ENCODE measurements at regions not wholly inside any gene's neighbourhood (a gene's known extent, or its start where the extent isn't known, plus 50 kb on each side); places are given as distances from the start of the nearest gene placed in this dataset.

DNA sequence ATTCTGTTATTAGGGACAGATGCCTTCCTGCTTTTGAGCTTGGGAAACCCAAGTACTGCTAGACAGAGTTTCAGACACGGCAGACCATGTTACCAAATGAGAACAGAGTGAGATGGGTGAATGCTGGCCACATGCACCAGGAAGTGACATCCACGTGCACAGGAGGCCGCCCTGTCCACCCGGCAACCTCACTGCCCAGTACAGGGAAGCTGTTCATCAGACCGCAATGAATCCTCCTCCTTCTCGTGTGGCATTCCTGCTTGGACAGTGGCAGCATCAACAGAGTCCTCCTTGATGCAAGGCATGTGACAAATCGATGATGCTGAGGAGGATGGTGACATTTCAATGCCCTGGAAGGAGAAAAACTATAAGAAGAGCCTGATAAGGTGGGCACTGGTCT lies 191.0 kb upstream of the SOX1 start:
- TF ChIP-seq, protein P1, sequence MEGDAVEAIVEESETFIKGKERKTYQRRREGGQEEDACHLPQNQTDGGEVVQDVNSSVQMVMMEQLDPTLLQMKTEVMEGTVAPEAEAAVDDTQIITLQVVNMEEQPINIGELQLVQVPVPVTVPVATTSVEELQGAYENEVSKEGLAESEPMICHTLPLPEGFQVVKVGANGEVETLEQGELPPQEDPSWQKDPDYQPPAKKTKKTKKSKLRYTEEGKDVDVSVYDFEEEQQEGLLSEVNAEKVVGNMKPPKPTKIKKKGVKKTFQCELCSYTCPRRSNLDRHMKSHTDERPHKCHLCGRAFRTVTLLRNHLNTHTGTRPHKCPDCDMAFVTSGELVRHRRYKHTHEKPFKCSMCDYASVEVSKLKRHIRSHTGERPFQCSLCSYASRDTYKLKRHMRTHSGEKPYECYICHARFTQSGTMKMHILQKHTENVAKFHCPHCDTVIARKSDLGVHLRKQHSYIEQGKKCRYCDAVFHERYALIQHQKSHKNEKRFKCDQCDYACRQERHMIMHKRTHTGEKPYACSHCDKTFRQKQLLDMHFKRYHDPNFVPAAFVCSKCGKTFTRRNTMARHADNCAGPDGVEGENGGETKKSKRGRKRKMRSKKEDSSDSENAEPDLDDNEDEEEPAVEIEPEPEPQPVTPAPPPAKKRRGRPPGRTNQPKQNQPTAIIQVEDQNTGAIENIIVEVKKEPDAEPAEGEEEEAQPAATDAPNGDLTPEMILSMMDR (IDR thresholded peaks at IDR 0.05), result no peak
- ChIA-PET CTCF (no interaction called here), POLR2A (no interaction called here)
- Mint-ChIP-seq H3K4me3 (no peak overlapping the region), H3K27ac (no peak overlapping the region), H3K27me3 (peaks cover 3% of the 10 kb centered on the region), H3K36me3 (ENCODE audit: low read depth) (no peaks in the 10 kb centered on the region), H3K9me3 (no peaks in the 10 kb centered on the region), H3K4me1 (ENCODE audit: low read depth) (no peaks in the 10 kb centered on the region)
- ATAC-seq (no peak), DNase-seq (no peak)
- intact Hi-C loops (cut with micrococcal nuclease), result no loop called here

DNA sequence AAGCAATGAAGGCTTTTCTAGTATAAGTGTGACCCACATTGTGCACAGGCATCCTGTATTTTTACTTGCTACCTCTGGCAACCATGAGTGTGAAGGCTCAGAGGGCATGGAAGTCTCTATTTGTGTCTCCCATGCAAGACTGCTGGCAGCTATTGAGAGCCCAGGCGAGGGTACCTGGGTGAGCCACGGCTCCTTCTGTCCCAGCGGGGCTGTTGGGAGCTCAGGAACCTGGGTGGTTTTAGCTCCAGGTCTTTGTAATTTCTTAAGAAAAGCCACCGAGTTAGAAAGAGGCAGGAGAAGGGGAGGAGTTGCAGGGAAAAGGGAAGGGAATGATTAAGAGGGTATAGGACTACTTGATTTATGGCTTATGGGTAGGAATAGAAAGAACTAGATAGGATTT lies 190.4 kb upstream of the SOX1 start:
- ChIA-PET CTCF (no interaction called here), POLR2A (no interaction called here)
- Mint-ChIP-seq H3K27me3 (peaks cover 2% of the 10 kb centered on the region), H3K27ac (no peak overlapping the region), H3K36me3 (ENCODE audit: low read depth) (no peaks in the 10 kb centered on the region), H3K9me3 (no peaks in the 10 kb centered on the region), H3K4me3 (no peak overlapping the region), H3K4me1 (ENCODE audit: low read depth) (no peaks in the 10 kb centered on the region)
- ATAC-seq (no peak), DNase-seq (no peak)
- TF ChIP-seq, protein P1 (IDR thresholded peaks at IDR 0.05), result no peak
- intact Hi-C loops (cut with micrococcal nuclease), result no loop called here

DNA sequence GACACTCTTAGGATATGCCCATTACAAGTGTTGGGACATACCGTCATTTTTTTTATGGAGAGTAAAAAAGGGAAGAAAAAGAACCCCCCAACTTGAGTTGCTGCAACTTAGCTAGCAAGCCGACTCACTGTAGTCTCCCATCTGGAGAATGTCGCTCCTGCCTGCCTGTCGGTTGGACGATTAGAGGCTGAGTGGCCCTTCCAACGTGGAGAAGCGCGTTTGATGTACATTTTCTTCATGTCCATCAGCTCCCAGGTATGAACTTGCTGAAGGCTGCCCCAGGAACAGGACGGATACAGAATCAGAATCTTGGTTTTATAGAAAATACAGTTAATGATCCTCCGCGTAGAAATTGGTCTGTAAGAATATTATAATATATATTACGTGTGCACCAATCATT lies 189.0 kb upstream of the SOX1 start:
- no peaks in the 10 kb centered on the region for H3K9me3 Mint-ChIP-seq
- H3K36me3 Mint-ChIP-seq (ENCODE audit: low read depth), result no peaks in the 10 kb centered on the region
- H3K4me3 Mint-ChIP-seq, result no peak overlapping the region
- no peaks in the 10 kb centered on the region for H3K4me1 Mint-ChIP-seq (ENCODE audit: low read depth)
- no peak overlapping the region for H3K27ac Mint-ChIP-seq
- H3K27me3 Mint-ChIP-seq, result peaks cover 3% of the 10 kb centered on the region
- no peak for DNase-seq
- POLR2A ChIA-PET, result no interaction called here
- intact Hi-C loops (cut with micrococcal nuclease), result no loop called here
- ATAC-seq, result no peak
- TF ChIP-seq, protein P1 (IDR thresholded peaks at IDR 0.05), result no peak
- CTCF ChIA-PET, result no interaction called here

DNA sequence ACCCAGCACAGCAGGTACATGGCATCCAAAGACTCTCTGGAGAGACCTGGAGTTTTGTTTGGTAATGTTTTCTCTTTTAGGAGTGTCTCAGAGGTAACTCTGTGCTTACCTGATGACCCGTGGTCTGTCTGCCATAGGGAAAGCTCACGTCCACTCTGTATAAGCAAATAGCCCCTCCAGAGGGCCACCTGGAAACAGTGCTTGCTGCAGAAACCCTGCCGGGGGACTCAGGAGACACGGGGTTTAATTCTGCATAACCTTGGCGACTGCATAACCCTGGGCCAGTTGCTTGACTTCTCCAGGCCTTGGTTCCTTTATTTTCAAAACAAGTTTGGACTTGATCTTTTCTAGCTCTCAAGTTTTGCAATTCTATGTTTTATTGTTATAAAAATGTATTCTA lies 187.2 kb upstream of the SOX1 start:
- Mint-ChIP-seq H3K4me1 (ENCODE audit: low read depth) (no peaks in the 10 kb centered on the region), H3K27ac (no peak overlapping the region), H3K36me3 (ENCODE audit: low read depth) (no peaks in the 10 kb centered on the region), H3K4me3 (no peak overlapping the region), H3K9me3 (no peaks in the 10 kb centered on the region), H3K27me3 (peaks cover 4% of the 10 kb centered on the region)
- ChIA-PET POLR2A (no interaction called here), CTCF (no interaction called here)
- TF ChIP-seq, protein P1 (IDR thresholded peaks at IDR 0.05), result no peak
- no peak for ATAC-seq
- DNase-seq, result no peak
- intact Hi-C loops (cut with micrococcal nuclease), result no loop called here

DNA sequence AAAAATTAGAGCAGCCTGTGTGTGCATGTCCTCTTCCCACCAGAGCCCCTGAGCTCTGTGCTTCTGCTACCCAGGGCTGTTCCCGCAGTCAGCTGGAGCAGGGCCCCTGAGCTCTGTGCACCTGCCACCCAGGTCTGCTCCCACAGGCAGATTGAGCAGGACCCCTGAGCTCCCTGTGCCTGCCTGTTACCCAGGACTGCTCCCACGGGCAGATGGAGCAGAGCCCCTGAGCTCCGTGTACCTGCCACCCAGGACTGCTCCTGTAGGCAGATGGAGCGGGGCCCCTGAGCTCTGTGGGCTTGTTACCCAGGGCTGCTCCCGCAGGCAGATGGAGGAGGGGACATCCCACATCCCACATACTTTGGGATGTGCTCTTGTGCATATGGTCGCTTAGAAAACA lies 186.8 kb upstream of the SOX1 start:
- no peaks in the 10 kb centered on the region for H3K4me1 Mint-ChIP-seq (ENCODE audit: low read depth)
- intact Hi-C loops (cut with micrococcal nuclease), result no loop called here
- peaks cover 4% of the 10 kb centered on the region for H3K27me3 Mint-ChIP-seq
- ChIA-PET CTCF (no interaction called here), POLR2A (no interaction called here)
- ATAC-seq (no peak), DNase-seq (no peak)
- H3K36me3 Mint-ChIP-seq (ENCODE audit: low read depth), result no peaks in the 10 kb centered on the region
- peaks cover 1% of the 10 kb centered on the region for H3K9me3 Mint-ChIP-seq
- no peak overlapping the region for H3K27ac Mint-ChIP-seq
- no peak overlapping the region for H3K4me3 Mint-ChIP-seq
- TF ChIP-seq, protein P1 (IDR thresholded peaks at IDR 0.05), result no peak
